ENCODE measurements at regions not wholly inside any gene's neighbourhood (a gene's known extent, or its start where the extent isn't known, plus 50 kb on each side); places are given as distances from the start of the nearest gene placed in this dataset.

DNA sequence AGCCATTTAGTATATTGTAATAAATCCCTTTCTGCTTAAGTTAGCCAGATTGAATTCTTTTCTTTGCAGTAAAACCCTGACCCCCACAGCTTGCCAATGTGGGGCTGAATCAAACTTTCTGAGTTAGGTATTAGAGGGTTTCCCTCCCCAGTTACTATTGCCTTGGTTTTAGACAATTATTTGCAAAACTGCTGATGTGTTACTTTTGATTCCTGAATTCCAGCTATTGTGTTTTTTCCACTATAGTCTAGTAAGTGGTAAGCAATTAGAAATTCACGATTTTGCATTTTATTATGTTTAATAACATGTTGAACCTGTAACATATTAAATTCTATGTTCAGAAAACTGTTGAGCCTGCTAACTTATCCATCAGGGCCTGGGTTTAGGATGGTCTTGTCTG lies 391.5 kb downstream of the DLEU7 start:
- Histone ChIP-seq H3K4me1 (ENCODE audit: insufficient read depth, low read length) (peaks cover 9% of the 10 kb centered on the region), H3K9me3 (ENCODE audit: low read length) (no peaks in the 10 kb centered on the region), H3K9ac (ENCODE audit: low read length) (no peak overlapping the region), H3K36me3 (ENCODE audit: insufficient read depth, low read length) (no peaks in the 10 kb centered on the region), H3K27ac (ENCODE audit: low read depth, low read length) (no peak overlapping the region), H3K27me3 (ENCODE audit: control insufficient read depth in 1 of 2, insufficient read depth in 2 of 2, low read length in 2 of 2) (no peaks in the 10 kb centered on the region), H3K4me3 (ENCODE audit: low read depth in 1 of 2, low read length in 2 of 2) (no peak overlapping the region)

DNA sequence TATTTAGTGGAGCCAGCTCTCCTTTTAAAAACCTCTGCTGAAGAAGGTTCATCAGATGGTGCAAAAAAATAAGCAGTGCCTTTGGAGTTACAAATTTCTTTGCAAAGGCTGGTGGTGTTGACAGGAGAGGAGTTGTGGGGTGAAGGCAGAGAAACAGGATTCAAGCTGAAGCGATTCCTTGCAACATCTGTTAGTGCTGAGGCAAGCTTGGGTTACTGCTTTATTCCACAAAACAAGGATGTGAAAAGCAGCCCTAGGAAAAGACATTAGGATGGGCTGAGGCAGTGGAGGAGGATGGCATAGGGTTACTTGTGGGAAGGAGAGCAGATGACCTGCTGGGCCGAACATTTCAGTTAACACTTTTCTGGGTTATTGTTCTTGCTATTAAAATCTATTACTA lies 390.7 kb downstream of the DLEU7 start:
- Histone ChIP-seq H3K9ac (ENCODE audit: low read length) (no peak overlapping the region), H3K4me1 (ENCODE audit: insufficient read depth, low read length) (peaks cover 13% of the 10 kb centered on the region), H3K27ac (ENCODE audit: low read depth, low read length) (no peak overlapping the region), H3K4me3 (ENCODE audit: low read depth in 1 of 2, low read length in 2 of 2) (no peak overlapping the region), H3K36me3 (ENCODE audit: insufficient read depth, low read length) (no peaks in the 10 kb centered on the region), H3K27me3 (ENCODE audit: control insufficient read depth in 1 of 2, insufficient read depth in 2 of 2, low read length in 2 of 2) (no peaks in the 10 kb centered on the region), H3K9me3 (ENCODE audit: low read length) (no peaks in the 10 kb centered on the region)

DNA sequence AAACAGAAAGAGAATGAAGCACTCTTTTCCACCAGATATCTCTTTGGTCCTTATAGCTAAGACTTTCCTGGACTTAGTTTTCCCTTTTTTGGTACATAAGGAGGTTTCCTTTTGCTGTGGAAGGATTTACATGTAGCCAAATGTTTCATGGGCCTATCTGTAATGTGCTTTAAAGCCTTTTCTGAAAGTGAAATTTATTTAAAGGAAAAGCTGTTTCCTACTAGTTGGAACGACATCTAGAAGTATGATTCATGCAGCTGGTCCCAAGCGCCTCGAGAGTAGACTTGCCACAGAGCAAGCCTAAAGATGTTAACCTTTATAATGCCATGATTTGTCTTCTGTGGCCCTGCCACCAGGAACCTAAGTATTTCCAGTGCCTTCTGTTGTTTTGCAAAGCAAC lies 390.3 kb downstream of the DLEU7 start:
- Histone ChIP-seq H3K9ac (ENCODE audit: low read length) (no peak overlapping the region), H3K4me1 (ENCODE audit: insufficient read depth, low read length) (peaks cover 15% of the 10 kb centered on the region), H3K27ac (ENCODE audit: low read depth, low read length) (no peak overlapping the region), H3K4me3 (ENCODE audit: low read depth in 1 of 2, low read length in 2 of 2) (no peak overlapping the region), H3K36me3 (ENCODE audit: insufficient read depth, low read length) (no peaks in the 10 kb centered on the region), H3K27me3 (ENCODE audit: control insufficient read depth in 1 of 2, insufficient read depth in 2 of 2, low read length in 2 of 2) (no peaks in the 10 kb centered on the region), H3K9me3 (ENCODE audit: low read length) (no peaks in the 10 kb centered on the region)

DNA sequence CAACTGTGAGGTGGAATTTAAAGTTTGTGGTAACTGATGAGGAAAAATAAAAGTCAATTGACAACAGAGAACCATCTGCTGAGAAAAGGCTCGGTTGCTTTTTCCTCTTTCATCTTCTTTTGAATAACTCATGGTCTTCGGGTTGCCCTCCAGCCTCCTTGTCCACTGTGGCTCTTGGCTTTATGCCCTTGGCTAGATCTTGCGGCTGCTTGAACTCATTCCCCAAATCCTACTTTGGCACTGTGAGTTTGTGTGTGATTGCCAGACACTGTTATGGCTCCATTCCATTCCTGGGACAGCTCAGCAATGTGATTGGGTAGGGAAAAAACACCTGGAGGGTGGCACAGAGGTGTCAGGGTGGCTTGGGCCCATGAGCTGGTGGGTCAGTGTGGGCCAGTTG lies 387.4 kb downstream of the DLEU7 start:
- Histone ChIP-seq H3K27ac (ENCODE audit: low read depth, low read length) (no peak overlapping the region), H3K4me3 (ENCODE audit: low read depth in 1 of 2, low read length in 2 of 2) (no peak overlapping the region), H3K9ac (ENCODE audit: low read length) (no peak overlapping the region), H3K9me3 (ENCODE audit: low read length) (no peaks in the 10 kb centered on the region), H3K36me3 (ENCODE audit: insufficient read depth, low read length) (no peaks in the 10 kb centered on the region), H3K4me1 (ENCODE audit: insufficient read depth, low read length) (peaks cover 10% of the 10 kb centered on the region), H3K27me3 (ENCODE audit: control insufficient read depth in 1 of 2, insufficient read depth in 2 of 2, low read length in 2 of 2) (no peaks in the 10 kb centered on the region)

DNA sequence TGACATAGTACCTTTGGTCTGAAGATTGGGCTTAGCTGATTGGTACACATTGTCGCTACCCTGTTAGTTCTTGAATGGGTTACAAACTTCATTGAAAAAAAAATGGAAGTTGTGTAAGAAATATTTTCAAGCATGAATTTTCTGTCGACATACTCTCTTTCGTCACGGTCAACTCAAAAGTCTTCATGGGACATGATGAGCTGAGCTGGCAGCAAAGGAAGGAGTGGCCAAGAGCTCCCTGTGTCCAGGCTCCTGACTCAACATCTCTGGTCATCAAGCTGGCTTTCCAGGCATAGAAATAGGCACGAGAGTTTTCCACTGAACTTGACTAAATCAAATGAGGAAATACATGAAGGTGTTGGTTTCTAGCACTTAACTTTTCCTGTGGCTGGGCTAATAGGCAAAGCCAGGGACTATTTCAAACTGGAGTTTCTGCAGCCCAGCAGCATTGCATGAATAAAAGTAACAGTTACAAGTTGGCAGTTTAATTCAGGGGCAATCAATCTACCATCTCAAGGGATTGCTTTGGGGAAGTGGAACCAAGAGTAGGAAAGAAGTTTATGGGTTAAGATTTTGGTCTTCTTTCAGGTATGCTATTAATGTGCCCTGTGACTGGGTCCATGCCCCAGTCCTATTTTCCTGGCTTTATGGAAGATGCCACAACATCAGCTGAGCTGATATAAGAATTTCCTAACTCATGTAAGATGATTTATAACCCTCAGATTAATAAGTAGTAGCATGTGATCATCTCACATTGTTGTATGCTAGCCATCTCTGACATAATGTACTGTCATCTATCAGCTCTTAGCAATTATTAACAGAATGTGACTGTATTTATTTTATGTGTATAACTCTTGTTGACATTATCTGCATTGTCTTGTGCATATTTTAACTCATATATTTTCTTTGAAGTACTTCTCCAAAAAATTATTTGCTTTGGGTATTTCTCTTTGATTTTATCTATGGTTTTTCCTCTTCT lies 385.8 kb downstream of the DLEU7 start:
- peaks cover 10% of the 10 kb centered on the region for H3K4me1 ChIP-seq (ENCODE audit: insufficient read depth, low read length)
- no peaks in the 10 kb centered on the region for H3K36me3 ChIP-seq (ENCODE audit: insufficient read depth, low read length)

DNA sequence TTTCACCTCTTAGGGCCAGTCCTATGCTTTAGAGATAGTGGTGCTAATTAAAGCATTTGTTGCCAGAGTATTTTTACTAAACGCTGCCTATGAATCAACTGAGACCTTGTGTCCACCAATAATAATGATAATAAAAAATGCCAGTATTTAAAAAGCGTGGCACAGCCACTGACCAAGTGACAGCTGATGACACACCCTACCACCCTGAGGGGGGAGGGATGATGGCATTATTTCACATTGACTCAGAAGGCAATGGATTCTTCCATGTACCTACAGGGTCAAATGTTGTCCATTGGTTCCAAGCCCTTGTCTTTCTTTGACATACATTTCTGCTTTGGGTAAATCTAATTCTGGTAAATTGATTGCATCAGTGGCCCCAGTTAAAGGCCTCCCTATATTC lies 384.4 kb downstream of the DLEU7 start:
- H3K36me3 ChIP-seq (ENCODE audit: insufficient read depth, low read length) = no peaks in the 10 kb centered on the region
- no peaks in the 10 kb centered on the region for H3K27me3 ChIP-seq (ENCODE audit: control insufficient read depth in 1 of 2, insufficient read depth in 2 of 2, low read length in 2 of 2)
- peaks cover 10% of the 10 kb centered on the region for H3K4me1 ChIP-seq (ENCODE audit: insufficient read depth, low read length)
- H3K27ac ChIP-seq (ENCODE audit: low read depth, low read length) = no peak overlapping the region
- no peak overlapping the region for H3K4me3 ChIP-seq (ENCODE audit: low read depth in 1 of 2, low read length in 2 of 2)
- no peaks in the 10 kb centered on the region for H3K9me3 ChIP-seq (ENCODE audit: low read length)
- H3K9ac ChIP-seq (ENCODE audit: low read length) = no peak overlapping the region

More for the DNA sequence above, 385.8 kb downstream of the DLEU7 start:
- H3K9ac ChIP-seq (ENCODE audit: low read length) = no peak overlapping the region
- no peak overlapping the region for H3K27ac ChIP-seq (ENCODE audit: low read depth, low read length)
- H3K27me3 ChIP-seq (ENCODE audit: control insufficient read depth in 1 of 2, insufficient read depth in 2 of 2, low read length in 2 of 2) = no peaks in the 10 kb centered on the region
- H3K4me3 ChIP-seq (ENCODE audit: low read depth in 1 of 2, low read length in 2 of 2) = no peak overlapping the region
- H3K9me3 ChIP-seq (ENCODE audit: low read length) = no peaks in the 10 kb centered on the region

DNA sequence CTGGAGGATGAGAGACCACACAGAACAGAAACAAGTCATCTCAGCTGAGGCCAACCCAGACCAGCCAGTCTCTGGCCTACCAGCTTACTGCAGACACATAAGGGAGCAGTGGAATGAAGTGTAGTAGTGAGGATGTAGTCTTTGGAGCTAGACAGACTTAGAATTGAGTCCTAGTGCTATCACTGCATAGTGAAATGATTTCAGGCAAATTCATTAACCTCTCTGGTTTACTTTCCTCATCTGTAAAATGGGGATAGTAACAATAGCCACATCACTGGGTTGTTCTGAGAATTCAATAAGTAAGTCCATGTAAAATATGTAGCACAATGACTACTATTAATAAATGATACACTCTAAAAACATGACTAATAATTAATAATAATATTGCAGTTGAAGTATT lies 383.8 kb downstream of the DLEU7 start:
- Histone ChIP-seq H3K4me3 (ENCODE audit: low read depth in 1 of 2, low read length in 2 of 2) (no peak overlapping the region), H3K9me3 (ENCODE audit: low read length) (no peaks in the 10 kb centered on the region), H3K27ac (ENCODE audit: low read depth, low read length) (no peak overlapping the region), H3K4me1 (ENCODE audit: insufficient read depth, low read length) (peaks cover 10% of the 10 kb centered on the region), H3K36me3 (ENCODE audit: insufficient read depth, low read length) (no peaks in the 10 kb centered on the region), H3K9ac (ENCODE audit: low read length) (no peak overlapping the region), H3K27me3 (ENCODE audit: control insufficient read depth in 1 of 2, insufficient read depth in 2 of 2, low read length in 2 of 2) (no peaks in the 10 kb centered on the region)

DNA sequence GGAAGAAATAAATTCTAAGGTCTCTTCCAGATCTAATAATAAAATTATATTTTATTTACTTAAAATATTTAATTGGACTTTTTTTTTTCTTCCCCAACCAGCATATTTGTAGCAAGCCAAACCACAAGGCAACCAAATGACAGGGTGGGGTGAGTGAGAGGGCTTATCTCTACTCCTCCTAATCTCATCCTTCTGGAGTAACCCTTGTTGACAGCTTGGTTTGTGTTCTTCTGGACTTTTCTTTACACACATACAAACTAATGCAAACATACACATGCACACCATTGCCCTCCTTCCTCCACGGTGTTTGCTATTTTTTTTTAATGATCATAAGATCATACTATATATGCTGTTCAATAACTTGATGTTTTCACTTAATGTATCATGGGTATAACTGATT lies 383.1 kb downstream of the DLEU7 start:
- H3K4me3 ChIP-seq (ENCODE audit: low read depth in 1 of 2, low read length in 2 of 2) = no peak overlapping the region
- no peaks in the 10 kb centered on the region for H3K27me3 ChIP-seq (ENCODE audit: control insufficient read depth in 1 of 2, insufficient read depth in 2 of 2, low read length in 2 of 2)
- H3K9ac ChIP-seq (ENCODE audit: low read length) = no peak overlapping the region
- no peak overlapping the region for H3K27ac ChIP-seq (ENCODE audit: low read depth, low read length)
- H3K36me3 ChIP-seq (ENCODE audit: insufficient read depth, low read length) = no peaks in the 10 kb centered on the region
- peaks cover 10% of the 10 kb centered on the region for H3K4me1 ChIP-seq (ENCODE audit: insufficient read depth, low read length)
- H3K9me3 ChIP-seq (ENCODE audit: low read length) = no peaks in the 10 kb centered on the region

DNA sequence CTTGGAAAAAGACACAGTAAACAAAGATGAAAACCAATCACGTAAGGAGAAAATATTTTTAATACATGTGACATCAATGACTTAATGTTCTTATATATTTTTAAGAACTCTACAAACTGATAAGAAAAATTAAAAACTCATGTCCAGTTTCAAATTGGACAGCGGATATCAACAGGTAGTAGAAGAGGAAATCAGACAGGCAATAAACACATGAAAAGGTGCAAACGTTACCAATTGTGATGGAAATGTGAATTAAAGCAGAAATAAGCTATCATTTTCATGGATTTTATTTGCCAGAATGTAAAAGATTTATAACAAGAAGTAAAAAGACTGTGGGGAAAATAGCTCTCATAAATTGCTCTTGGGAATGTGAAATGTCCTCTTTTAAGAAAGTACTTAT lies 382.3 kb downstream of the DLEU7 start:
- Histone ChIP-seq H3K4me1 (ENCODE audit: insufficient read depth, low read length) (peaks cover 8% of the 10 kb centered on the region), H3K9me3 (ENCODE audit: low read length) (no peaks in the 10 kb centered on the region), H3K36me3 (ENCODE audit: insufficient read depth, low read length) (no peaks in the 10 kb centered on the region), H3K27me3 (ENCODE audit: control insufficient read depth in 1 of 2, insufficient read depth in 2 of 2, low read length in 2 of 2) (no peaks in the 10 kb centered on the region), H3K9ac (ENCODE audit: low read length) (no peak overlapping the region), H3K4me3 (ENCODE audit: low read depth in 1 of 2, low read length in 2 of 2) (no peak overlapping the region), H3K27ac (ENCODE audit: low read depth, low read length) (no peak overlapping the region)

DNA sequence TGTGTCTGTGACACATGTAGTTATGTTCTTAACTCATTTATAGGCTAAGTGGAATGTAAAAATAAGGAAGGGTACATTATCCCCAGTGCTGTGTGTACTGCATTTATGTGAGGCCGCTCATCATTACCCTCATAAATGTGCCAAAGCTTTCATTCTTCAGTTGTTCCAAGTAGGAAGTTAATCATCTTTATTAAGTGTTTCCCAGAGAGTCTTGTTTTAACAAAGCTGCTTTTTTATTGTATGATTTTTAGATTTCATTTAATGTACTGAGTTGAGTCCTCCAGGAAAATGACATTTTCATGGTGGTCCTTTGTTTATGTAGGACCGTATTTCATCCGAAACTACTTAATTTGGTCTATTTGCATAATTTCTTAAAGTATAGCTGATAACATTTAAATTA lies 379.8 kb downstream of the DLEU7 start:
- Histone ChIP-seq H3K4me1 (ENCODE audit: insufficient read depth, low read length) (peaks cover 7% of the 10 kb centered on the region), H3K9ac (ENCODE audit: low read length) (no peak overlapping the region), H3K4me3 (ENCODE audit: low read depth in 1 of 2, low read length in 2 of 2) (no peak overlapping the region), H3K27ac (ENCODE audit: low read depth, low read length) (no peak overlapping the region), H3K9me3 (ENCODE audit: low read length) (no peaks in the 10 kb centered on the region), H3K36me3 (ENCODE audit: insufficient read depth, low read length) (no peaks in the 10 kb centered on the region), H3K27me3 (ENCODE audit: control insufficient read depth in 1 of 2, insufficient read depth in 2 of 2, low read length in 2 of 2) (no peaks in the 10 kb centered on the region)

DNA sequence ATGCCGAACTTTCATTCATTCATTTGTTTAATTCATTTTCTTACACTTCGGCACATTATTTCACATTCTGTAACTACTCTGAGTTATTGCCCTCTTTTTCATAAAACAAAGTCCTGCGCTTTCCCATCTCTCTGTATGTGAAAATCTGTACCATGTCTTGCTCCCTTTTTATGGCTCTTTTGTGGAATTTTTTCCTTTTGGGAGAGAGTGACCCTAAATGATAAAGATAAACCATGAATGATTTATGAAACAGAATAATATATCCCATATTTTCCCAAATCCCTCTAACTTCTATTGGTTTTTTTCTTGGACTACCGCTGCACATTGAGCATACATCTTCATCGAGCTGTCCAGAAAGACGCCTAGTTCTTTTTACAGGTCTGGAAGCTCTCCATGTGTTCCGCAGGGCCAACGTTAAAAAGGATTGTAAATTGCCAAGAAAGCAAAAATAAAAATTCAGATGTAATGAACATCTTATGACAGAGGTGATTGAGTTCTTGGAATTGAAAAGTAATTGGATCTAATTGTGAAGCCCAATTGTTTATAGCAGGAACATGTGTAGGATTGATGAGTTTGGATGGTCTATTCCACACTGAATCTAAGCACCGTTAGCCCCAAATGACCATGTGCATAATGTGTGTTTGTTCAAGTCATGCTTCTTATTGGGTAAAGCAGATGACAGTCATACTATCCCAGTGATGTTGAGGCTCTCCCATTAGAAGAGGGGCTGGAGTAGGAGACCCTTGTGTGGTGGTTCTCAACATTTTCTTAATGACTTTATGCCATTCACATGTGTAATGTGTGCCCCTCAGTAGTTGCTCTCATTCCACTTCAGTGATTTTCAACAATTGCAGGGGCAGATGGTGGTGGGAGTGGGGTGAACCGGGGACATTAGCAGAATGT lies 378.9 kb downstream of the DLEU7 start:
- Histone ChIP-seq H3K27ac (ENCODE audit: low read depth, low read length) (no peak overlapping the region), H3K4me1 (ENCODE audit: insufficient read depth, low read length) (peaks cover 7% of the 10 kb centered on the region), H3K27me3 (ENCODE audit: control insufficient read depth in 1 of 2, insufficient read depth in 2 of 2, low read length in 2 of 2) (no peaks in the 10 kb centered on the region), H3K9ac (ENCODE audit: low read length) (no peak overlapping the region), H3K36me3 (ENCODE audit: insufficient read depth, low read length) (no peaks in the 10 kb centered on the region), H3K9me3 (ENCODE audit: low read length) (no peaks in the 10 kb centered on the region), H3K4me3 (ENCODE audit: low read depth in 1 of 2, low read length in 2 of 2) (no peak overlapping the region)

Data from muscle layer of colon (tissue), 2 donors.